ENCODE measurements at regions not wholly inside any gene's neighbourhood (a gene's known extent, or its start where the extent isn't known, plus 50 kb on each side); places are given as distances from the start of the nearest gene placed in this dataset.

DNA sequence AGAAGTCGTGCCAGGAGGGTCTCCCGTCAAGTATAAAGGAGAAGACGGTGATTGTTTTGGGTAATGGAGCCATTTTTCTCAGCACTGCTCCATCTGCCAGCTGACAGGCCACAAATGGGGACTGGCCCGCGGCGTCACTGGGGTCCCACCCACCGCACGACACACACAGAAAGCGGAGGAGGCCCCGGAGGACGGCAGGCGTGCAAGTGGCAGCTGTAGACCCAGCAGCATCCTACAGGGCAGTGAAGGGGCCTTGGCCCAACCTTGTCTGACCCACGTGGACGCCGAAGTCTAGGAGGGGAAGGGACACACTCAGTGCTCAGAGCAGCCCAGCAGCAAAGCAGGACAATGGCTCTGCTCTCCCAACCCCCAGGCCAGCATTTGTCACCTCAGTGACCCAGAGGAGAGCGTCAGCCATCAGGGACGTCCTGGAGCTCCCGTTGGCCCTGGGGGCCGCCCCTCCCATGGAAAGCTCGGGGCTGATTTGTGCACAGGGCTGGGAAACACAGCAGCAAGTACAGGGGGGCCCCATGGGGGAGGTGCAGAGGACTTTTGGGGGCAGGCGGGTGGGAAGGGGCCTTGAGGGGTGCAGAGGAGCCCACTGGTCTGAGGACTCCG lies 644.4 kb downstream of the BRD1 start:
- Histone ChIP-seq H3K79me2 (ENCODE audit: control insufficient read depth, insufficient read depth, low read length) (no peaks in the 10 kb centered on the region), H3K9ac (ENCODE audit: low read length) (no peak overlapping the region), H3K4me3 (ENCODE audit: control extremely low read depth in 1 of 5, extremely low read depth in 1 of 5, insufficient read depth in 1 of 5, low read depth in 2 of 5, low read length in 4 of 5) (no peak overlapping the region), H3K27me3 (replicated peaks in 1 of 4; ENCODE audit: control extremely low read depth in 1 of 4, control insufficient read depth in 3 of 4, insufficient read depth in 4 of 4, low read length in 3 of 4) (no peaks in the 10 kb centered on the region), H3K4me1 (ENCODE audit: control insufficient read depth in 2 of 2, insufficient read depth in 2 of 2, low read length in 2 of 2) (no peaks in the 10 kb centered on the region), H2AFZ (ENCODE audit: insufficient read depth, low read depth, low read length, poor library complexity, severe bottlenecking) (no peak overlapping the region), H4K20me1 (ENCODE audit: control insufficient read depth, insufficient read depth, low read length, poor library complexity, severe bottlenecking) (no peaks in the 10 kb centered on the region), H3K27ac (ENCODE audit: low read length in 2 of 2) (no peak overlapping the region), H3K4me2 (replicated peaks; ENCODE audit: low read depth, low read length, poor library complexity, severe bottlenecking) (no peak overlapping the region), H3K36me3 (replicated peaks in 1 of 2; ENCODE audit: control extremely low read depth in 1 of 2, control insufficient read depth in 1 of 2, extremely low read depth in 1 of 2, insufficient read depth in 2 of 2, low read length in 1 of 2) (no peaks in the 10 kb centered on the region), H3K9me3 (ENCODE audit: control extremely low read depth in 1 of 3, control insufficient read depth in 2 of 3, insufficient read depth in 1 of 3, low read length in 2 of 3) (peaks cover 0 to 34% (median 0%) of the 10 kb centered on the region in 3 donors)
- WGBS (ENCODE audit: insufficient coverage), result 81% methylated on average over 22 of the region's 22 CpGs
- ChIA-PET CTCF (no interaction called here), POLR2A (no interaction called here)
- DNase-seq, result no peak
- ATAC-seq (ENCODE audit: low read depth), result no peak
- H3K4me1 Mint-ChIP-seq, result no peaks in the 10 kb centered on the region
- no peak for TF ChIP-seq EZH2 (IDR thresholded peaks at IDR 0.05; ENCODE audit: borderline replicate concordance, insufficient read depth, low read depth, low read length, poor library complexity, severe bottlenecking)
- TF ChIP-seq, protein P1, sequence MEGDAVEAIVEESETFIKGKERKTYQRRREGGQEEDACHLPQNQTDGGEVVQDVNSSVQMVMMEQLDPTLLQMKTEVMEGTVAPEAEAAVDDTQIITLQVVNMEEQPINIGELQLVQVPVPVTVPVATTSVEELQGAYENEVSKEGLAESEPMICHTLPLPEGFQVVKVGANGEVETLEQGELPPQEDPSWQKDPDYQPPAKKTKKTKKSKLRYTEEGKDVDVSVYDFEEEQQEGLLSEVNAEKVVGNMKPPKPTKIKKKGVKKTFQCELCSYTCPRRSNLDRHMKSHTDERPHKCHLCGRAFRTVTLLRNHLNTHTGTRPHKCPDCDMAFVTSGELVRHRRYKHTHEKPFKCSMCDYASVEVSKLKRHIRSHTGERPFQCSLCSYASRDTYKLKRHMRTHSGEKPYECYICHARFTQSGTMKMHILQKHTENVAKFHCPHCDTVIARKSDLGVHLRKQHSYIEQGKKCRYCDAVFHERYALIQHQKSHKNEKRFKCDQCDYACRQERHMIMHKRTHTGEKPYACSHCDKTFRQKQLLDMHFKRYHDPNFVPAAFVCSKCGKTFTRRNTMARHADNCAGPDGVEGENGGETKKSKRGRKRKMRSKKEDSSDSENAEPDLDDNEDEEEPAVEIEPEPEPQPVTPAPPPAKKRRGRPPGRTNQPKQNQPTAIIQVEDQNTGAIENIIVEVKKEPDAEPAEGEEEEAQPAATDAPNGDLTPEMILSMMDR (IDR thresholded peaks at IDR 0.05), result no peak
- H3K9me3 Mint-ChIP-seq (ENCODE audit: insufficient read depth), result no peaks in the 10 kb centered on the region
- H3K4me3 Mint-ChIP-seq, result no peak overlapping the region
- no peak overlapping the region for H3K27ac Mint-ChIP-seq
- intact Hi-C loops (cut with micrococcal nuclease), result no loop called here
- peaks cover 7% of the 10 kb centered on the region for H3K27me3 Mint-ChIP-seq

DNA sequence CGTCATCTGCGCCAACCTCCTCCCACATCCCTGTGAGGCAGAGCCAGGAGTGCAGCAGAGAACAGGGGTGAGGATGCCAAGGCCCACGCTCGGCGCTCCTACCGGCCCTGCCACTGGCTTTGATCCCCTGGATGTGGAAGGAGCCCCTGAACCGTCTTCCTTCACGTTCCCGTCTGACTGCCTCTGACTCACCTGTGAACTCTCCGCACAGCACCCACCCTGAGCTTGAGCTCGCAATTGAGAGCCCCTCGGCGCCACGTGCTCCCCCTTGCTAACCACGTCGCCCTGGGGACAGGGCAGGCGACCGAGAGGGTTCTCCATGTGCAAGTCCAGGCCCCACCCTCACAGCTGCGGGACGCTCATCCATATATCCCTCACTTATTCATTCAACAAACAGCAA lies 645.3 kb downstream of the BRD1 start:
- POLR2A ChIA-PET, result no interaction called here
- H3K9ac ChIP-seq (ENCODE audit: low read length), result no peak overlapping the region
- no peaks in the 10 kb centered on the region for H3K27me3 ChIP-seq (replicated peaks in 1 of 4; ENCODE audit: control extremely low read depth in 1 of 4, control insufficient read depth in 3 of 4, insufficient read depth in 4 of 4, low read length in 3 of 4)
- no peak for ATAC-seq (ENCODE audit: low read depth)
- H3K9me3 ChIP-seq (ENCODE audit: control extremely low read depth in 1 of 3, control insufficient read depth in 2 of 3, insufficient read depth in 1 of 3, low read length in 2 of 3), result peaks cover 0 to 30% (median 0%) of the 10 kb centered on the region in 3 donors
- H3K9me3 Mint-ChIP-seq (ENCODE audit: insufficient read depth), result no peaks in the 10 kb centered on the region
- no peak overlapping the region for H2AFZ ChIP-seq (ENCODE audit: insufficient read depth, low read depth, low read length, poor library complexity, severe bottlenecking)
- TF ChIP-seq, protein P1 (IDR thresholded peaks at IDR 0.05), result no peak
- TF ChIP-seq EZH2 (IDR thresholded peaks at IDR 0.05; ENCODE audit: borderline replicate concordance, insufficient read depth, low read depth, low read length, poor library complexity, severe bottlenecking), result no peak
- no peaks in the 10 kb centered on the region for H4K20me1 ChIP-seq (ENCODE audit: control insufficient read depth, insufficient read depth, low read length, poor library complexity, severe bottlenecking)
- H3K27ac Mint-ChIP-seq, result no peak overlapping the region
- no peaks in the 10 kb centered on the region for H3K4me1 Mint-ChIP-seq
- H3K79me2 ChIP-seq (ENCODE audit: control insufficient read depth, insufficient read depth, low read length), result no peaks in the 10 kb centered on the region
- H3K27me3 Mint-ChIP-seq, result peaks cover 7% of the 10 kb centered on the region
- DNase-seq, result no peak
- H3K4me2 ChIP-seq (replicated peaks; ENCODE audit: low read depth, low read length, poor library complexity, severe bottlenecking), result no peak overlapping the region
- H3K27ac ChIP-seq (ENCODE audit: low read length in 2 of 2), result no peak overlapping the region
- CTCF ChIA-PET, result no interaction called here
- no peak overlapping the region for H3K4me3 Mint-ChIP-seq
- H3K4me1 ChIP-seq (ENCODE audit: control insufficient read depth in 2 of 2, insufficient read depth in 2 of 2, low read length in 2 of 2), result no peaks in the 10 kb centered on the region
- H3K36me3 ChIP-seq (replicated peaks in 1 of 2; ENCODE audit: control extremely low read depth in 1 of 2, control insufficient read depth in 1 of 2, extremely low read depth in 1 of 2, insufficient read depth in 2 of 2, low read length in 1 of 2), result no peaks in the 10 kb centered on the region
- 86% methylated on average over 18 of the region's 20 CpGs for WGBS (ENCODE audit: insufficient coverage)
- H3K4me3 ChIP-seq (ENCODE audit: control extremely low read depth in 1 of 5, extremely low read depth in 1 of 5, insufficient read depth in 1 of 5, low read depth in 2 of 5, low read length in 4 of 5), result no peak overlapping the region
- intact Hi-C loops (cut with micrococcal nuclease), result no loop called here
